SIG-M5 treated with dmso at 0.1 percent for 504 hours (cell line): ENCODE measurements at regions not wholly inside any gene's neighbourhood (a gene's known extent, or its start where the extent isn't known, plus 50 kb on each side); places are given as distances from the start of the nearest gene placed in this dataset.

Experiments
- DNase-seq: peaks from one replicate; lab custom pipeline; 2025; ENCODE audit not compliant: unreplicated experiment; lab: John Stamatoyannopoulos, UW

- DNase-seq: no peak
These were observed 161.4 kb upstream of the DAB2 start for GRCh38 chr5:39586185-39586584.

GRCh38 chr5:39584927-39585326 lies 160.1 kb upstream of the DAB2 start:
- DNase-seq: no peak

- DNase-seq: no peak
These were observed 156.1 kb upstream of the DAB2 start for GRCh38 chr5:39580702-39581453.

- no peak for DNase-seq
These were observed 155.0 kb upstream of the DAB2 start for GRCh38 chr5:39579750-39580149.

GRCh38 chr5:39578887-39579497 lies 154.2 kb upstream of the DAB2 start:
- peak; percentile 6 for DNase-seq

GRCh38 chr5:39577529-39577928 lies 152.7 kb upstream of the DAB2 start:
- DNase-seq: no peak

GRCh38 chr5:39570403-39571027 lies 145.7 kb upstream of the DAB2 start:
- DNase-seq: peak; percentile 55

GRCh38 chr5:39569857-39570256 lies 145.1 kb upstream of the DAB2 start:
- no peak for DNase-seq

GRCh38 chr5:39566891-39567290 lies 142.1 kb upstream of the DAB2 start:
- DNase-seq: no peak

GRCh38 chr5:39566029-39566428 lies 141.2 kb upstream of the DAB2 start:
- no peak for DNase-seq

- DNase-seq: no peak
These were observed 136.6 kb upstream of the DAB2 start for GRCh38 chr5:39561421-39561820.

- DNase-seq: no peak
These were observed 135.9 kb upstream of the DAB2 start for GRCh38 chr5:39560726-39561125.

GRCh38 chr5:39559923-39560322 lies 135.1 kb upstream of the DAB2 start:
- no peak for DNase-seq

- DNase-seq: no peak
These were observed 133.8 kb upstream of the DAB2 start for GRCh38 chr5:39558541-39558940.

- DNase-seq: peak; percentile 71
These were observed 131.0 kb upstream of the DAB2 start for GRCh38 chr5:39555788-39556187.

GRCh38 chr5:39547553-39548154 lies 122.9 kb upstream of the DAB2 start:
- peak; percentile 52 for DNase-seq

GRCh38 chr5:39544941-39545340 lies 120.2 kb upstream of the DAB2 start:
- DNase-seq: no peak

GRCh38 chr5:39543335-39543734 lies 118.6 kb upstream of the DAB2 start:
- DNase-seq: no peak

- no peak for DNase-seq
These were observed 117.9 kb upstream of the DAB2 start for GRCh38 chr5:39542511-39543285.

- no peak for DNase-seq
These were observed 117.1 kb upstream of the DAB2 start for GRCh38 chr5:39541920-39542319.

- DNase-seq: no peak
These were observed 114.7 kb upstream of the DAB2 start for GRCh38 chr5:39539470-39539869.
